Neutrophil (primary cell): ENCODE measurements at regions not wholly inside any gene's neighbourhood (a gene's known extent, or its start where the extent isn't known, plus 50 kb on each side); places are given as distances from the start of the nearest gene placed in this dataset.

ENCODE experiments used
- H3K27ac ChIP-seq: fragments of 200-600 bp; sonication (generic); 2 replicates; pipeline ENCODE4 v1.5.1; 2016; ENCODE audit warnings: mild to moderate bottlenecking, moderate library complexity
- H3K27me3 ChIP-seq: fragments of 200-600 bp; sonication (generic); 2 replicates; pipeline ENCODE4 v1.6.0; 2016; ENCODE audit warnings: mild to moderate bottlenecking
- H3K36me3 ChIP-seq: fragments of 200-600 bp; sonication (generic); 2 replicates; pipeline ENCODE4 v1.5.1; 2017
- H3K4me1 ChIP-seq, 2 experiments: fragments of 200-600 bp in 1 of 2; sonication (generic) in 1 of 2; 1 replicate in 1 of 2; 2 replicates in 1 of 2; pipeline versions ENCODE4 v1.5.1 to v1.6.1; 2013 to 2016; ENCODE audit warnings: low read depth in 1 of 2, low read length in 1 of 2, mild to moderate bottlenecking in 1 of 2, moderate library complexity in 1 of 2; ENCODE audit not compliant: control insufficient read depth in 1 of 2, insufficient read depth in 1 of 2
- H3K4me3 ChIP-seq, 2 experiments: fragments of 200-600 bp in 1 of 2; sonication (generic) in 1 of 2; 1 replicate in 1 of 2; 2 replicates in 1 of 2; pipeline ENCODE4 v1.5.1; 2013 to 2016; ENCODE audit warnings: low read depth in 1 of 2, low read length in 1 of 2, mild to moderate bottlenecking in 1 of 2, moderate library complexity in 1 of 2
- H3K9me3 ChIP-seq: fragments of 200-600 bp; sonication (generic); 2 replicates; pipeline ENCODE4 v1.5.1; 2016
- CTCF ChIP-seq: fragments of 200-600 bp; sonication (generic); IDR thresholded peaks from 2 replicates; pipeline ENCODE4 v1.5.1; 2016; ENCODE audit warnings: antibody characterized with exemption

GRCh38 chr3:135621184-135621920 lies 344.2 kb upstream of the PPP2R3A start:
- TF ChIP-seq CTCF = no peak
- Histone ChIP-seq H3K4me1 (no peaks in the 10 kb centered on the region), H3K4me3 (no peak overlapping the region), H3K9me3 (no peaks in the 10 kb centered on the region), H3K27me3 (no peaks in the 10 kb centered on the region), H3K36me3 (no peaks in the 10 kb centered on the region), H3K27ac (no peak overlapping the region)

GRCh38 chr3:135622215-135622614 lies 343.3 kb upstream of the PPP2R3A start:
- H3K9me3 ChIP-seq = no peaks in the 10 kb centered on the region
- H3K4me1 ChIP-seq = no peaks in the 10 kb centered on the region
- no peak overlapping the region for H3K4me3 ChIP-seq
- TF ChIP-seq CTCF = no peak
- H3K27me3 ChIP-seq = no peaks in the 10 kb centered on the region
- H3K36me3 ChIP-seq = no peaks in the 10 kb centered on the region
- H3K27ac ChIP-seq = no peak overlapping the region

GRCh38 chr3:135622656-135623055 lies 342.9 kb upstream of the PPP2R3A start:
- no peaks in the 10 kb centered on the region for H3K9me3 ChIP-seq
- no peaks in the 10 kb centered on the region for H3K4me1 ChIP-seq
- H3K27ac ChIP-seq = no peak overlapping the region
- no peaks in the 10 kb centered on the region for H3K36me3 ChIP-seq
- H3K27me3 ChIP-seq = no peaks in the 10 kb centered on the region
- no peak for TF ChIP-seq CTCF
- H3K4me3 ChIP-seq = no peak overlapping the region

GRCh38 chr3:135623558-135623957 lies 342.0 kb upstream of the PPP2R3A start:
- no peaks in the 10 kb centered on the region for H3K27me3 ChIP-seq
- H3K4me1 ChIP-seq = no peaks in the 10 kb centered on the region
- H3K27ac ChIP-seq = no peak overlapping the region
- H3K4me3 ChIP-seq = no peak overlapping the region
- no peak for TF ChIP-seq CTCF
- H3K36me3 ChIP-seq = no peaks in the 10 kb centered on the region
- H3K9me3 ChIP-seq = no peaks in the 10 kb centered on the region

- no peak overlapping the region for H3K27ac ChIP-seq
- H3K4me3 ChIP-seq = no peak overlapping the region
- no peaks in the 10 kb centered on the region for H3K27me3 ChIP-seq
- H3K36me3 ChIP-seq = no peaks in the 10 kb centered on the region
- TF ChIP-seq CTCF = no peak
- H3K4me1 ChIP-seq = no peaks in the 10 kb centered on the region
- H3K9me3 ChIP-seq = no peaks in the 10 kb centered on the region
Observed at GRCh38 chr3:135627057-135627456, 338.5 kb upstream of the PPP2R3A start.
